SK-N-SH treated with all-trans-retinoic acid at 6 μM for 48 hours (cell line): ENCODE measurements at regions not wholly inside any gene's neighbourhood (a gene's known extent, or its start where the extent isn't known, plus 50 kb on each side); places are given as distances from the start of the nearest gene placed in this dataset.
"Not testable (repeated sequence)": the region's sequence is repeated elsewhere in the genome, so short reads cannot be mapped to it uniquely, and the experiment has no call there.

Experiments
- ATAC-seq: fragments of 200-7000 bp; cut with Tn5 transposase; 3 replicates; pipeline ENCODE4 v1.9.1; 2020; ENCODE audit warnings: mild to moderate bottlenecking, moderate library complexity
- ARNTL ChIP-seq: fragments of 450-650 bp; formaldehyde crosslinking; IDR thresholded peaks from 2 replicates; pipeline ENCODE4 v1.5.0; 2020; ENCODE audit warnings: low read depth, mild to moderate bottlenecking, moderate library complexity, borderline replicate concordance
- BACH2 ChIP-seq: fragments of 250-450 bp; sonication (Bioruptor Pico); IDR thresholded peaks from 2 replicates; pipeline ENCODE4 v1.9.0; 2021; ENCODE audit warnings: mild to moderate bottlenecking, borderline replicate concordance
- CSDC2 ChIP-seq: fragments of 250-450 bp; sonication (Bioruptor Pico); IDR thresholded peaks from 2 replicates; pipeline ENCODE4 v1.5.0; 2020; ENCODE audit warnings: mild to moderate bottlenecking, moderate library complexity
- GLIS3 ChIP-seq: fragments of 250-450 bp; sonication (Bioruptor Pico); IDR thresholded peaks from 2 replicates; pipeline ENCODE4 v1.5.0; 2020; ENCODE audit warnings: mild to moderate bottlenecking, moderate library complexity
- OSR1 ChIP-seq: fragments of 250-450 bp; sonication (Bioruptor Pico); IDR thresholded peaks from 2 replicates; pipeline ENCODE4 v1.8.0; 2022; ENCODE audit warnings: moderate library complexity, mild to moderate bottlenecking, inconsistent platforms
- TCF4 ChIP-seq: fragments of 250-450 bp; sonication (Bioruptor Pico); IDR thresholded peaks from 2 replicates; pipeline ENCODE4 v1.8.0; 2021; ENCODE audit warnings: mild to moderate bottlenecking, moderate library complexity, borderline replicate concordance
- TOX ChIP-seq: fragments of 250-450 bp; sonication (Bioruptor Pico); IDR thresholded peaks from 2 replicates; pipeline ENCODE4 v1.8.0; 2021; ENCODE audit warnings: mild to moderate bottlenecking, moderate library complexity, borderline replicate concordance
- ZC3H10 ChIP-seq: fragments of 250-450 bp; sonication (Bioruptor Pico); IDR thresholded peaks from 2 replicates; pipeline ENCODE4 v1.5.1; 2021; ENCODE audit warnings: mild to moderate bottlenecking, moderate library complexity
- ZFP30 ChIP-seq: fragments of 450-650 bp; formaldehyde crosslinking; IDR thresholded peaks from 2 replicates; pipeline ENCODE4 v1.5.0; 2022; ENCODE audit warnings: mild to moderate bottlenecking, moderate library complexity
- ZNF70 ChIP-seq: fragments of 450-650 bp; formaldehyde crosslinking; IDR thresholded peaks from 2 replicates; pipeline ENCODE4 v1.5.0; 2020; ENCODE audit warnings: mild to moderate bottlenecking, moderate library complexity
- ZNF8 ChIP-seq: fragments of 450-650 bp; formaldehyde crosslinking; IDR thresholded peaks from 2 replicates; pipeline ENCODE4 v1.5.0; 2020; ENCODE audit warnings: mild to moderate bottlenecking, moderate library complexity
- TF ChIP-seq, protein P1 (sequence below): fragments of 250-450 bp; sonication (Bioruptor Pico); IDR thresholded peaks from 2 replicates; pipeline ENCODE4 v1.8.0; 2021; ENCODE audit warnings: low read depth, mild to moderate bottlenecking, moderate library complexity, borderline replicate concordance
- TF ChIP-seq, protein P2 (sequence below): fragments of 250-450 bp; sonication (Bioruptor Pico); IDR thresholded peaks from 2 replicates; pipeline ENCODE4 v1.5.1; 2021; ENCODE audit warnings: mild to moderate bottlenecking, moderate library complexity
- TF ChIP-seq, protein P3 (sequence below): fragments of 250-450 bp; sonication (Bioruptor Pico); IDR thresholded peaks from 2 replicates; pipeline ENCODE4 v1.5.0; 2020; ENCODE audit warnings: mild to moderate bottlenecking, moderate library complexity
- TF ChIP-seq, protein P4 (sequence below): fragments of 250-450 bp; sonication (Bioruptor Pico); IDR thresholded peaks from 2 replicates; pipeline ENCODE4 v1.8.0; 2020; ENCODE audit warnings: mild to moderate bottlenecking, moderate library complexity, borderline replicate concordance

DNA sequence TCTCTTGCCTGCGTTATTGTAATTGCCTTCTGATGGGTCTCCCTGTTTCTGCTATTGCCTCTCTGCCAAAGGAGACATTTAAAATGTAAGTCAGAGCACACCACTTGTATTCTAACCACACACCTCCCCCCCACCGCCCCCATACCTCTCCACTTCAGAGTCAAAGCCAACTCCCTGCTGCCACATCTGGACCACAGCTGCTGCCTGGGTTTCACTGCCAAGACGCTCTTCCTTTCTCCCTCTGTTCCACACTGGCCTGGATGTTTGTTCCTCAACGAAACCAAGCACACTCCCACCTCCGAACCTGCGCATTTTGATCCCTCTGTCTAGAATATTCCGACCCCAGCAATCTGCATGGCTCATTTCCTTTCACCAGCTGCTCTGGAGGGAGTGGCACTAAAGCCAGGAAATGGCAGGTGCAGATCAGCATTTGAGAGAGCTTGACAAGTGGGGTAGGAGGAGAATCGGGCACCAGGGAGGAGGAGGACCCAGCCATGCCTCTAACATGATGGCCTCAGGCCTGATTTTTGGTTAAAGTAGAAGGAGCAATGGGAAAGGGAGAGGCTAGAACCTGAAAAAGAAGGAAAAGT lies 92.4 kb upstream of the HS3ST2 start:
- TF ChIP-seq TCF4 (CRISPR knock-in tag) (peak; percentile 43; the same call in 1 of the 2 replicates), ZC3H10 (CRISPR knock-in tag) (no peak), CSDC2 (CRISPR knock-in tag) (no peak), BACH2 (CRISPR knock-in tag) (no peak)
- TF ChIP-seq, all 23 proteins: peak for 1

DNA sequence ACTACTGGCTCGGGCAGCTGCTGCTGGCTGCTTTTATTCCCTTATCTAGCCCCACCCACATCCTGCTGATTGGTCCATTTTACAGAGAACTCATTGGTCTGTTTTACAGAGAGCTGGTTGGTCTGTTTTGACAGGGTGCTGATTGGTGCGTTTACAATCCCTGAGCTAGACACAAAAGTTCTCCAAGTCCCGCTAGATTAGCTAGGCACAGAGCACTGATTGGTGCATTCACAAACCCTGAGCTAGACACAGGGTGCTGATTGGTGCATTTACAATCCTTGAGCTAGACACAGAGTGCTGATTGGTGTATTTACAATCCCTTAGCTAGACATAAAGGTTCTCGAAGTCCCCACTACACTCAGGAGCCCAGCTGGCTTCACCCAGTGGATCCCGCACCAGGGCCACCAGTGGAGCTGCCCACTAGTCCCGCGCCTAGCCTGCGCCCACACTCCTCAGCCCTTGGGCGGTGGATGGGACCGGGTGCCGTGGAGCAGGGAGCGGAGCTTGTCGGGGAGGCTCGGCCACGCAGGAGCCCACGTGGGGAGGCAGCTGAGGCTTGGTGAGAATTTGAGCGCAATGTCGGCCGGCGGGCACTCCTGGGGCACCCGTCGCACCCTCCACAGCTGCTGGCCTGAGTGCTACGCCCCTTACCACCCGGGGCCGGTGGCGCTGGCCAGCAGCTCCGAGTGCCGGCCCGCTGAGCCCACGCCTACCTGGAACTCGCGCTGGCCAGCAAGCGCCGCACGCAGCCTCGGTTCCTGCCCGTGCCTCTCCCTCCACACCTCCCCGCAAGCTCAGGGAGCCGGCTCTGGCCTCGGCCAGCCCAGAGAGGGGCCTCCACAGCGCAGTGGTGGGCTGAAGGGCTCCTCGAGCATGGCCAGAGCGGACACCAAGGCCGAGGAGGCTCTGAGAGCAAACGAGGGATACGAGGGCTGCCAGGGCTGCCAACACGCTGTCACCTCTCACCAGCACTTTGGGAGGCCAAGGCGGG lies 91.1 kb upstream of the HS3ST2 start:
- not testable (repeated sequence) for ATAC-seq

More for the DNA sequence above, 92.4 kb upstream of the HS3ST2 start:
- ATAC-seq: no peak

DNA sequence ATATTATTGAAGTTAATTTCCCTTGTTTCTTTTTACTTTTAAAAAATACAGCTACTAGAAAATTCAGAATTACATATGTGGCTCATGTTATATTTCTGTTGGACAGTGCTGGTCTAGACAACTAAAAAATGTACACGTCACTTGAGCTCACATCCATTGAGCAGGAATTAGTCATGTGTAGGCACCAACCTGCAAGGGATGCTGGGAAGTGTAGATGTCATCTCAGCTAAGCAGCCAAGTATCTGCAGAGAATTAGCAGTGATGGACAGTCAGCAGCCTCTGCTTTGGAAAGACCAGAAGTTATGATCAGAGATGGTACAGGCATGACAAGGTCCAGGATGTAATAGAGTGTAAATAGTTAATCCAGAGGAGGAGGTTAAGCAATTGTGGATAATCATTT lies 87.1 kb upstream of the HS3ST2 start:
- ATAC-seq: no peak
- TF ChIP-seq, protein P1, sequence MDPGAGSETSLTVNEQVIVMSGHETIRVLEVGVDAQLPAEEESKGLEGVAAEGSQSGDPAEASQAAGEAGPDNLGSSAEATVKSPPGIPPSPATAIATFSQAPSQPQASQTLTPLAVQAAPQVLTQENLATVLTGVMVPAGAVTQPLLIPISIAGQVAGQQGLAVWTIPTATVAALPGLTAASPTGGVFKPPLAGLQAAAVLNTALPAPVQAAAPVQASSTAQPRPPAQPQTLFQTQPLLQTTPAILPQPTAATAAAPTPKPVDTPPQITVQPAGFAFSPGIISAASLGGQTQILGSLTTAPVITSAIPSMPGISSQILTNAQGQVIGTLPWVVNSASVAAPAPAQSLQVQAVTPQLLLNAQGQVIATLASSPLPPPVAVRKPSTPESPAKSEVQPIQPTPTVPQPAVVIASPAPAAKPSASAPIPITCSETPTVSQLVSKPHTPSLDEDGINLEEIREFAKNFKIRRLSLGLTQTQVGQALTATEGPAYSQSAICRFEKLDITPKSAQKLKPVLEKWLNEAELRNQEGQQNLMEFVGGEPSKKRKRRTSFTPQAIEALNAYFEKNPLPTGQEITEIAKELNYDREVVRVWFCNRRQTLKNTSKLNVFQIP (CRISPR knock-in tag): no peak
- no peak for TF ChIP-seq ZNF70 (CRISPR knock-in tag)

DNA sequence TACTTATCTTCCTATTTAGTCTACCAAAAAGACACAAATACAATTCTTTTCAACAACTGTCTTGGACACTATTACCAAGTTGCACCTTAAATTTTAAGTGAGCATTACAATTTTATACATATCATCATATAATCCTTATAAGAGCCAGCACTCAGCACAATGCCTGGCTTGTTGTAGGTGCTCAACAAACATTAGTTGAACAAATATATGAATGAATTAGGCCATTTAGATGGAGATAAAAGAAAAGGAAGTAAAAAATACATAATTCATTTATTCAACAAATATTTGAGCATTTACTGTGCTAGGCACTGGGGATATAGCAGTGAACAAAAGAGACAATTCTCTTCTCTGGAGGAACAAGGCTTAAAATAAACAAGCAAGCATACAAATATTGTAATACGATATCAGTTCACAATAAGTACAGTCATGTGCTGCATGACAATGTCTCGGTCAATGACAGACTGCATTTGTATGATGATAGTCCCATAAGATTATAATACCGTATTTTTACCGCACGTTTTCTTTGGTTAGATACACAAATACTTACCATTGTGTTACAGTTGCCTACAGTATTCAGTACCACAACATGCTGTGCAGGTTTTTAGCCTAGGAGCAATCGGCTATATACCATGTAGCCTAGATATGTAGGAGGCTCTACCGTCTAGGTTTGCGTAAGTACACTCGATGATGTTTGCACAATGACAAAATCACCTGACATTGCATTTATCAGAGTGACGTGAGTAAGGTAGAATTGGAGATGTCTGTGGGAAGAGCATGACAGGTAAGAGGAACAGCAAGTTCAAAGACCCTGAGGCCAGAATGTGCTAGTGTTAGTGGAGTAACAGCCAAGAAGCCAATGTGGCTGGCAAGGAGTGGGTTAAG lies 86.4 kb upstream of the HS3ST2 start:
- no peak for ATAC-seq
- TF ChIP-seq, protein P2, sequence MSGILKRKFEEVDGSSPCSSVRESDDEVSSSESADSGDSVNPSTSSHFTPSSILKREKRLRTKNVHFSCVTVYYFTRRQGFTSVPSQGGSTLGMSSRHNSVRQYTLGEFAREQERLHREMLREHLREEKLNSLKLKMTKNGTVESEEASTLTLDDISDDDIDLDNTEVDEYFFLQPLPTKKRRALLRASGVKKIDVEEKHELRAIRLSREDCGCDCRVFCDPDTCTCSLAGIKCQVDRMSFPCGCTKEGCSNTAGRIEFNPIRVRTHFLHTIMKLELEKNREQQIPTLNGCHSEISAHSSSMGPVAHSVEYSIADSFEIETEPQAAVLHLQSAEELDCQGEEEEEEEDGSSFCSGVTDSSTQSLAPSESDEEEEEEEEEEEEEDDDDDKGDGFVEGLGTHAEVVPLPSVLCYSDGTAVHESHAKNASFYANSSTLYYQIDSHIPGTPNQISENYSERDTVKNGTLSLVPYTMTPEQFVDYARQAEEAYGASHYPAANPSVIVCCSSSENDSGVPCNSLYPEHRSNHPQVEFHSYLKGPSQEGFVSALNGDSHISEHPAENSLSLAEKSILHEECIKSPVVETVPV (CRISPR knock-in tag): no peak
- TF ChIP-seq GLIS3 (CRISPR knock-in tag): no peak
- TF ChIP-seq TCF4 (CRISPR knock-in tag): no peak
- TF ChIP-seq, protein P3, sequence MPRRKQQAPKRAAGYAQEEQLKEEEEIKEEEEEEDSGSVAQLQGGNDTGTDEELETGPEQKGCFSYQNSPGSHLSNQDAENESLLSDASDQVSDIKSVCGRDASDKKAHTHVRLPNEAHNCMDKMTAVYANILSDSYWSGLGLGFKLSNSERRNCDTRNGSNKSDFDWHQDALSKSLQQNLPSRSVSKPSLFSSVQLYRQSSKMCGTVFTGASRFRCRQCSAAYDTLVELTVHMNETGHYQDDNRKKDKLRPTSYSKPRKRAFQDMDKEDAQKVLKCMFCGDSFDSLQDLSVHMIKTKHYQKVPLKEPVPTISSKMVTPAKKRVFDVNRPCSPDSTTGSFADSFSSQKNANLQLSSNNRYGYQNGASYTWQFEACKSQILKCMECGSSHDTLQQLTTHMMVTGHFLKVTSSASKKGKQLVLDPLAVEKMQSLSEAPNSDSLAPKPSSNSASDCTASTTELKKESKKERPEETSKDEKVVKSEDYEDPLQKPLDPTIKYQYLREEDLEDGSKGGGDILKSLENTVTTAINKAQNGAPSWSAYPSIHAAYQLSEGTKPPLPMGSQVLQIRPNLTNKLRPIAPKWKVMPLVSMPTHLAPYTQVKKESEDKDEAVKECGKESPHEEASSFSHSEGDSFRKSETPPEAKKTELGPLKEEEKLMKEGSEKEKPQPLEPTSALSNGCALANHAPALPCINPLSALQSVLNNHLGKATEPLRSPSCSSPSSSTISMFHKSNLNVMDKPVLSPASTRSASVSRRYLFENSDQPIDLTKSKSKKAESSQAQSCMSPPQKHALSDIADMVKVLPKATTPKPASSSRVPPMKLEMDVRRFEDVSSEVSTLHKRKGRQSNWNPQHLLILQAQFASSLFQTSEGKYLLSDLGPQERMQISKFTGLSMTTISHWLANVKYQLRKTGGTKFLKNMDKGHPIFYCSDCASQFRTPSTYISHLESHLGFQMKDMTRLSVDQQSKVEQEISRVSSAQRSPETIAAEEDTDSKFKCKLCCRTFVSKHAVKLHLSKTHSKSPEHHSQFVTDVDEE (CRISPR knock-in tag): no peak
- no peak for TF ChIP-seq CSDC2 (CRISPR knock-in tag)
- TF ChIP-seq TOX: no peak
- TF ChIP-seq ZFP30 (CRISPR knock-in tag): no peak
- TF ChIP-seq, all 23 proteins: peak for 0

DNA sequence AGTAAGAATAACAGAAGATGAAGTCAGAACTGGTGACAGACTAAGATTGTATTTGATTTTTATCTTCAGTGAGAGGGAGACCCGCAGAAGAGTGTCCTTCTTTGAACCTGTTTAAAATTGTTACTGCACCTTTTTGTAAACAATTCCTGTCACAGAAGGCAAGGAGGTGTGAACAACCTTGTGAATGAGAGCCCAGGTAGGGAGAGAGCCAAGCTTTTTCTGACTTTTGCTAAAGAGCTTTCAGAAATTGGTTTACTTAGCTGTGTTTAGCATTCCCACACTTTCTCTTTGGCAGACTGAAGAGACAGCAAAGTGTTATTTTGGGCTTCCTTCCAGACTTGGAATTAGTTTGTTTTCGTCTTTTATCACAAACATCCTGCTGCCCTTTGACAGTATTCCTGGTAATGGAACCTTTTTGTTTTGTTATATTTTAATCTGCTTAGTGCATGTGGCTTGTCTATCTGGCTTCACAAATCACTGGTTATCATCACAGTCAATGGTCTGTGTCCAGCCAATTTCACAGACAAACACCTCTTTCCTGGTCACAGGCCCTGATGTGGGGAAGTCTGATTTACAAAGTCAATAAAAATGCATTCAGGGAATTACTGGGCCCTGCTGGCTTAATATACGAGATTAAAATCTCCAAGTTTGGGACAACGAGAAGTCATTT lies 85.7 kb upstream of the HS3ST2 start:
- no peak for ATAC-seq
- no peak for TF ChIP-seq ARNTL
- no peak for TF ChIP-seq ZNF70 (CRISPR knock-in tag)
- TF ChIP-seq, protein P4, sequence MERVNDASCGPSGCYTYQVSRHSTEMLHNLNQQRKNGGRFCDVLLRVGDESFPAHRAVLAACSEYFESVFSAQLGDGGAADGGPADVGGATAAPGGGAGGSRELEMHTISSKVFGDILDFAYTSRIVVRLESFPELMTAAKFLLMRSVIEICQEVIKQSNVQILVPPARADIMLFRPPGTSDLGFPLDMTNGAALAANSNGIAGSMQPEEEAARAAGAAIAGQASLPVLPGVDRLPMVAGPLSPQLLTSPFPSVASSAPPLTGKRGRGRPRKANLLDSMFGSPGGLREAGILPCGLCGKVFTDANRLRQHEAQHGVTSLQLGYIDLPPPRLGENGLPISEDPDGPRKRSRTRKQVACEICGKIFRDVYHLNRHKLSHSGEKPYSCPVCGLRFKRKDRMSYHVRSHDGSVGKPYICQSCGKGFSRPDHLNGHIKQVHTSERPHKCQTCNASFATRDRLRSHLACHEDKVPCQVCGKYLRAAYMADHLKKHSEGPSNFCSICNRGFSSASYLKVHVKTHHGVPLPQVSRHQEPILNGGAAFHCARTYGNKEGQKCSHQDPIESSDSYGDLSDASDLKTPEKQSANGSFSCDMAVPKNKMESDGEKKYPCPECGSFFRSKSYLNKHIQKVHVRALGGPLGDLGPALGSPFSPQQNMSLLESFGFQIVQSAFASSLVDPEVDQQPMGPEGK (CRISPR knock-in tag): no peak
- no peak for TF ChIP-seq OSR1 (CRISPR knock-in tag)
- TF ChIP-seq, protein P2 (CRISPR knock-in tag): no peak
- TF ChIP-seq ZNF8 (CRISPR knock-in tag): no peak
- no peak for TF ChIP-seq TOX
- TF ChIP-seq, protein P1 (CRISPR knock-in tag): no peak
- TF ChIP-seq TCF4 (CRISPR knock-in tag): peak; percentile 92
